ENCODE measurements at regions not wholly inside any gene's neighbourhood (a gene's known extent, or its start where the extent isn't known, plus 50 kb on each side); places are given as distances from the start of the nearest gene placed in this dataset.

GRCh38 chr18:9011431-9011830 is 91.1 kb upstream of the NDUFV2 start:
- Histone ChIP-seq H3F3A (ENCODE audit: low read length, unreplicated experiment) (no peaks in the 10 kb centered on the region), H4K20me1 (ENCODE audit: low read length) (no peaks in the 10 kb centered on the region), H2AFZ (ENCODE audit: low read length) (no peak overlapping the region), H3K27ac (ENCODE audit: low read length) (no peak overlapping the region), H3K4me3 (ENCODE audit: low read length) (no peak overlapping the region), H3K79me2 (ENCODE audit: low read length) (no peaks in the 10 kb centered on the region), H3K4me1 (ENCODE audit: insufficient read depth, low read length) (peaks cover 2% of the 10 kb centered on the region), H3K9ac (ENCODE audit: low read length) (no peak overlapping the region), H3K27me3 (ENCODE audit: low read length) (no peaks in the 10 kb centered on the region), H3K36me3 (ENCODE audit: low read depth, low read length) (no peaks in the 10 kb centered on the region), H3K4me2 (ENCODE audit: low read length) (no peak overlapping the region), H3K9me2 (replicated peaks; ENCODE audit: low read length) (no peaks in the 10 kb centered on the region), H3K9me3 (ENCODE audit: low read length) (no peaks in the 10 kb centered on the region)
- no TSS peak for BruUV-seq (replicated peaks)
- DNase-seq (no peak), ATAC-seq (no peak)
- ChIA-PET POLR2A (ENCODE audit: unreplicated experiment) (no interaction called here), CTCF (no interaction called here)
- no peak for TF ChIP-seq CTCF (conservative IDR thresholded peaks at IDR 0.05; ENCODE audit: low read depth, low read length)
- intact Hi-C loops (cut with micrococcal nuclease), result no loop called here

- CTCF ChIA-PET, result interaction anchor here (0.6 to 0.7 kb wide), 2 partner anchors 15 to 217 kb away, joined by 3 read pairs; no protein-coding TSS in a partner anchor
- intact Hi-C loops (cut with micrococcal nuclease), result no loop called here
- no TSS peak for BruUV-seq (replicated peaks)
These were observed 88.5 kb upstream of the NDUFV2 start for GRCh38 chr18:9013926-9014373.

GRCh38 chr18:9015689-9016088 is 86.8 kb upstream of the NDUFV2 start:
- no peak overlapping the region for H3K4me3 ChIP-seq (ENCODE audit: low read length)
- H3K36me3 ChIP-seq (ENCODE audit: low read depth, low read length), result no peaks in the 10 kb centered on the region
- no peaks in the 10 kb centered on the region for H3K79me2 ChIP-seq (ENCODE audit: low read length)
- H4K20me1 ChIP-seq (ENCODE audit: low read length), result no peaks in the 10 kb centered on the region
- no TSS peak for BruUV-seq (replicated peaks)
- ChIA-PET POLR2A (ENCODE audit: unreplicated experiment) (interaction anchor here (0.6 kb wide), 1 partner anchor 124 kb away, joined by 6 read pairs; no protein-coding TSS in a partner anchor), CTCF (no interaction called here)
- no peak overlapping the region for H3K27ac ChIP-seq (ENCODE audit: low read length)
- ATAC-seq (no peak), DNase-seq (no peak)
- no peaks in the 10 kb centered on the region for H3K9me3 ChIP-seq (ENCODE audit: low read length)
- peaks cover 24% of the 10 kb centered on the region for H3K4me1 ChIP-seq (ENCODE audit: insufficient read depth, low read length)
- H3K4me2 ChIP-seq (ENCODE audit: low read length), result no peak overlapping the region
- TF ChIP-seq EZH2 (IDR thresholded peaks at IDR 0.05; ENCODE audit: low read length, unreplicated experiment) (no peak), CTCF (conservative IDR thresholded peaks at IDR 0.05; ENCODE audit: low read depth, low read length) (no peak), EZH2phosphoT487 (IDR thresholded peaks at IDR 0.05; ENCODE audit: borderline replicate concordance, low read length) (no peak)
- H3K9me2 ChIP-seq (replicated peaks; ENCODE audit: low read length), result no peaks in the 10 kb centered on the region
- H3K27me3 ChIP-seq (ENCODE audit: low read length), result no peaks in the 10 kb centered on the region
- no peak overlapping the region for H3K9ac ChIP-seq (ENCODE audit: low read length)
- peaks cover 14% of the 10 kb centered on the region for H3F3A ChIP-seq (ENCODE audit: low read length, unreplicated experiment)
- H2AFZ ChIP-seq (ENCODE audit: low read length), result no peak overlapping the region
- intact Hi-C loops (cut with micrococcal nuclease), result loop anchor here (2.0 kb wide), 2 partner anchors 19 to 39 kb away; no protein-coding TSS in a partner anchor

More at GRCh38 chr18:9013926-9014373, 88.5 kb upstream of the NDUFV2 start:
- no peaks in the 10 kb centered on the region for H3K9me3 ChIP-seq (ENCODE audit: low read length)
- H3F3A ChIP-seq (ENCODE audit: low read length, unreplicated experiment), result peaks cover 14% of the 10 kb centered on the region
- no peak overlapping the region for H3K4me2 ChIP-seq (ENCODE audit: low read length)
- DNase-seq, result no peak
- H3K27ac ChIP-seq (ENCODE audit: low read length), result no peak overlapping the region
- peaks cover 24% of the 10 kb centered on the region for H3K4me1 ChIP-seq (ENCODE audit: insufficient read depth, low read length)
- no peaks in the 10 kb centered on the region for H3K79me2 ChIP-seq (ENCODE audit: low read length)
- H3K27me3 ChIP-seq (ENCODE audit: low read length), result no peaks in the 10 kb centered on the region
- H2AFZ ChIP-seq (ENCODE audit: low read length), result no peak overlapping the region
- H3K9me2 ChIP-seq (replicated peaks; ENCODE audit: low read length), result no peaks in the 10 kb centered on the region
- H3K36me3 ChIP-seq (ENCODE audit: low read depth, low read length), result no peaks in the 10 kb centered on the region
- ATAC-seq, result no peak
- H3K9ac ChIP-seq (ENCODE audit: low read length), result no peak overlapping the region
- POLR2A ChIA-PET (ENCODE audit: unreplicated experiment), result no interaction called here
- H3K4me3 ChIP-seq (ENCODE audit: low read length), result no peak overlapping the region
- no peak for TF ChIP-seq CTCF (conservative IDR thresholded peaks at IDR 0.05; ENCODE audit: low read depth, low read length)
- TF ChIP-seq EZH2phosphoT487 (IDR thresholded peaks at IDR 0.05; ENCODE audit: borderline replicate concordance, low read length), result no peak
- no peak for TF ChIP-seq EZH2 (IDR thresholded peaks at IDR 0.05; ENCODE audit: low read length, unreplicated experiment)
- no peaks in the 10 kb centered on the region for H4K20me1 ChIP-seq (ENCODE audit: low read length)

Data from PC-3 (cell line).